Spleen (tissue), 7 donors: ENCODE measurements at regions not wholly inside any gene's neighbourhood (a gene's known extent, or its start where the extent isn't known, plus 50 kb on each side); places are given as distances from the start of the nearest gene placed in this dataset.

ENCODE experiments used
- POLR2A ChIP-seq, 3 donors: fragments of 450-650 bp; IDR thresholded peaks; one replicate each; pipeline ENCODE4 v1.5.1; 2017; ENCODE audit warnings: antibody characterized with exemption in 3 of 3, mild to moderate bottlenecking in 1 of 3
- POLR2AphosphoS5 ChIP-seq, 3 donors: sonication (generic); formaldehyde crosslinking; IDR thresholded peaks; one replicate each; pipeline ENCODE4 v1.5.1; 2017; ENCODE audit warnings: antibody characterized with exemption in 3 of 3
- TF ChIP-seq, protein P1 (sequence below), 11 experiments: fragments of 200-600 bp in 7 of 11; fragments of 450-650 bp in 4 of 11; sonication (generic) in 4 of 11; IDR thresholded peaks in 8 of 11; conservative IDR thresholded peaks in 3 of 11; 1 replicate in 7 of 11; 2 replicates in 4 of 11; pipeline versions ENCODE4 v1.4.0 to v1.8.0; 2016 to 2021; ENCODE audit warnings: antibody characterized with exemption in 11 of 11, inconsistent platforms in 4 of 11, mild to moderate bottlenecking in 1 of 11
- donor health status: DM: no; HTN: no; CAD: no; lungs with moderate emphysema.
- donor health status: DM: no; HTN: no; CAD: no.
- donor health status: DM: no; HTN: no; CAD: no.

DNA sequence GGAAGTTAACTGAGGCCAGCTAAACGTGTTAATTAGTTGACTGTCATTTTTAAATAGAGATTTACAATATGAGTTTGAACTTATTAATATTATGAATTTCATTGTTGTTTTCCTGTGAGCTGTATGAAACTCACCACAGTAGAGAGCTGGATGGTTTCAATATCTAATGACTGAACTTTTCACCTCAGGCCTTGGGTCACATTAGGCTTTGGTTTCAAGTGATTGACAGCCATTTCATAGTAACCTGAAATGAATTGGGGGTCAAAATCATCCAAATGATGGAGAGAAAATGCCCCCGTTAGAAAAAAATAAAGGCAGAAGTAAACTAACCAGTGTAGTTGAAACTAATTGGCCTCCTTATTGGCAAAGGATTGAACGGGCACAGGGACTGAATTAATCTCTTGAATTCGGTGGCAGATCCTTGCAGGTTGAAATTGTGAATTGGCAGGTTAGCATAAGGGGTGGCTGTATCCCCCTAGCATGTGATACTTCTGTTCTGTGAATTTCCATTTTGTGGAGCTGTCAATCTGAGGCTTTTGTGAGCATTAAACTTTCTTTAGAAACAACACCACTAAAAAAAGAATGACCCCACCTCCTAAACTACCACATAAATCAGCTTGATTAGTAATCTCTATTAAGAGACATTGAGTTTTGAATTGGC lies 155.1 kb upstream of the MMS22L start:
- TF ChIP-seq, protein P1, sequence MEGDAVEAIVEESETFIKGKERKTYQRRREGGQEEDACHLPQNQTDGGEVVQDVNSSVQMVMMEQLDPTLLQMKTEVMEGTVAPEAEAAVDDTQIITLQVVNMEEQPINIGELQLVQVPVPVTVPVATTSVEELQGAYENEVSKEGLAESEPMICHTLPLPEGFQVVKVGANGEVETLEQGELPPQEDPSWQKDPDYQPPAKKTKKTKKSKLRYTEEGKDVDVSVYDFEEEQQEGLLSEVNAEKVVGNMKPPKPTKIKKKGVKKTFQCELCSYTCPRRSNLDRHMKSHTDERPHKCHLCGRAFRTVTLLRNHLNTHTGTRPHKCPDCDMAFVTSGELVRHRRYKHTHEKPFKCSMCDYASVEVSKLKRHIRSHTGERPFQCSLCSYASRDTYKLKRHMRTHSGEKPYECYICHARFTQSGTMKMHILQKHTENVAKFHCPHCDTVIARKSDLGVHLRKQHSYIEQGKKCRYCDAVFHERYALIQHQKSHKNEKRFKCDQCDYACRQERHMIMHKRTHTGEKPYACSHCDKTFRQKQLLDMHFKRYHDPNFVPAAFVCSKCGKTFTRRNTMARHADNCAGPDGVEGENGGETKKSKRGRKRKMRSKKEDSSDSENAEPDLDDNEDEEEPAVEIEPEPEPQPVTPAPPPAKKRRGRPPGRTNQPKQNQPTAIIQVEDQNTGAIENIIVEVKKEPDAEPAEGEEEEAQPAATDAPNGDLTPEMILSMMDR (IDR thresholded peaks at IDR 0.05 in 8 of 11, conservative IDR thresholded peaks at IDR 0.05 in 3 of 11), result no peak
- no peak for TF ChIP-seq POLR2A (IDR thresholded peaks at IDR 0.05)
- TF ChIP-seq POLR2AphosphoS5 (IDR thresholded peaks at IDR 0.05), result no peak
